Karpas-422 (cell line): ENCODE measurements at regions not wholly inside any gene's neighbourhood (a gene's known extent, or its start where the extent isn't known, plus 50 kb on each side); places are given as distances from the start of the nearest gene placed in this dataset.

ENCODE experiments used
- DNase-seq: peaks from one replicate; pipeline ENCODE4 v3.0.0-alpha.2; 2015
- H2AFZ ChIP-seq: fragments of 200-600 bp; sonication (generic); 2 replicates; pipeline ENCODE4 v1.6.1; 2014; ENCODE audit warnings: antibody characterized with exemption, low read length, mixed read lengths
- H3K27ac ChIP-seq: fragments of 200-600 bp; sonication (generic); 2 replicates; pipeline ENCODE4 v1.5.1; 2014; ENCODE audit warnings: mild to moderate bottlenecking, low read length, moderate library complexity
- H3K27me3 ChIP-seq: fragments of 200-600 bp; sonication (generic); 2 replicates; pipeline ENCODE4 v1.6.1; 2014; ENCODE audit warnings: low read length, mixed read lengths
- H3K36me3 ChIP-seq: fragments of 200-600 bp; sonication (generic); 2 replicates; pipeline ENCODE4 v1.6.1; 2014; ENCODE audit warnings: low read length, mixed read lengths; ENCODE audit not compliant: insufficient read depth
- H3K4me1 ChIP-seq: fragments of 200-600 bp; sonication (generic); 2 replicates; pipeline ENCODE4 v1.6.1; 2014; ENCODE audit warnings: mild to moderate bottlenecking, low read length, mixed read lengths
- H3K4me2 ChIP-seq: fragments of 200-600 bp; sonication (generic); 2 replicates; pipeline ENCODE4 v1.6.1; 2014; ENCODE audit warnings: low read length, low read depth, mild to moderate bottlenecking; ENCODE audit not compliant: poor library complexity, severe bottlenecking
- H3K4me3 ChIP-seq: fragments of 200-600 bp; sonication (generic); 2 replicates; pipeline ENCODE4 v1.5.1; 2014; ENCODE audit warnings: mild to moderate bottlenecking, antibody characterized with exemption, low read length, mixed read lengths
- H3K79me2 ChIP-seq: fragments of 200-600 bp; sonication (generic); 2 replicates; pipeline ENCODE4 v1.6.1; 2014; ENCODE audit warnings: mild to moderate bottlenecking, low read length, mixed read lengths
- H3K9ac ChIP-seq: fragments of 200-600 bp; sonication (generic); 2 replicates; pipeline ENCODE4 v1.6.0; 2014; ENCODE audit warnings: low read length
- H3K9me2 ChIP-seq: fragments of 200-600 bp; sonication (generic), shearing (Covaris generic); replicated peaks from 2 replicates; pipeline ENCODE4 v1.6.0; 2014; ENCODE audit warnings: mild to moderate bottlenecking, low read length, moderate library complexity; ENCODE audit not compliant: insufficient read depth
- H3K9me3 ChIP-seq: fragments of 300-700, 200-600 bp; sonication (generic); 2 replicates; pipeline ENCODE4 v1.6.1; 2014; ENCODE audit warnings: low read length, mixed read lengths
- H4K20me1 ChIP-seq: fragments of 200-600 bp; sonication (generic); 2 replicates; pipeline ENCODE4 v1.6.1; 2014; ENCODE audit warnings: mild to moderate bottlenecking, antibody characterized with exemption, low read length, low read depth; ENCODE audit not compliant: insufficient read depth

DNA sequence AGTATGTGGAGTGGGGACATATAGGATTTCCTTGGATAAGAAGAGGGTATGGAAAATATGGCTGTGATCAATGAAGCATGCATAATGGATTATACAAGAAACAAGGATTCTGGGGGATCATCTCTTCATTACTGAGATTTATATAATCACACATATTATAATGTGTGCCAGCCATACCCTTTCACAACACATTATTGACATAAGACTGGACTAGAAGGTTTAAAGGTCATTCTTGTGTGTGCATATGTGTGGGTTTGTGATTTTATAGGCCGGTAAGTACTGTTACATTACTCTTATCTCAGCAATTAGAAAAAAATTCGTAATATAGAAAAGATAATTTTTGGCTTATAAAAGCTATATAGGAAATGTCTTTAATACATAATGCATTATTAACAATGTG, 62.2 kb upstream of the DCC start:
- DNase-seq: no peak
- Histone ChIP-seq H3K9ac (no peak overlapping the region), H3K9me3 (peaks cover 10% of the 10 kb centered on the region; the same call in 1 of the 2 replicates), H2AFZ (no peak overlapping the region), H3K27ac (no peak overlapping the region), H3K27me3 (no peaks in the 10 kb centered on the region), H3K4me2 (no peak overlapping the region), H3K79me2 (no peaks in the 10 kb centered on the region), H3K4me1 (no peaks in the 10 kb centered on the region), H3K36me3 (no peaks in the 10 kb centered on the region), H3K9me2 (0 out of 2 replicates have a peak, but pooled peaks cover 5% of the 10 kb centered on the region), H3K4me3 (no peak overlapping the region), H4K20me1 (no peaks in the 10 kb centered on the region)

GRCh38 chr18:52278191-52278590, 61.8 kb upstream of the DCC start:
- Histone ChIP-seq H3K9me2 (0 out of 2 replicates have a peak, but pooled peaks cover 5% of the 10 kb centered on the region), H3K9me3 (peaks cover 10% of the 10 kb centered on the region; the same call in 1 of the 2 replicates), H3K4me1 (no peaks in the 10 kb centered on the region), H3K27me3 (no peaks in the 10 kb centered on the region), H2AFZ (no peak overlapping the region), H3K36me3 (no peaks in the 10 kb centered on the region), H3K79me2 (no peaks in the 10 kb centered on the region), H3K4me3 (no peak overlapping the region), H4K20me1 (no peaks in the 10 kb centered on the region), H3K9ac (no peak overlapping the region), H3K4me2 (no peak overlapping the region), H3K27ac (no peak overlapping the region)
- DNase-seq: no peak

GRCh38 chr18:52280702-52281101, 59.3 kb upstream of the DCC start:
- no peaks in the 10 kb centered on the region for H3K79me2 ChIP-seq
- H3K4me1 ChIP-seq: no peaks in the 10 kb centered on the region
- H3K9me3 ChIP-seq: peaks cover 10% of the 10 kb centered on the region; the same call in 1 of the 2 replicates
- no peak overlapping the region for H3K4me2 ChIP-seq
- no peak overlapping the region for H3K9ac ChIP-seq
- no peaks in the 10 kb centered on the region for H4K20me1 ChIP-seq
- H3K36me3 ChIP-seq: no peaks in the 10 kb centered on the region
- DNase-seq: no peak
- H3K27me3 ChIP-seq: no peaks in the 10 kb centered on the region
- no peak overlapping the region for H3K4me3 ChIP-seq
- no peak overlapping the region for H3K27ac ChIP-seq
- 0 out of 2 replicates have a peak, but pooled peaks cover 5% of the 10 kb centered on the region for H3K9me2 ChIP-seq
- no peak overlapping the region for H2AFZ ChIP-seq

DNA sequence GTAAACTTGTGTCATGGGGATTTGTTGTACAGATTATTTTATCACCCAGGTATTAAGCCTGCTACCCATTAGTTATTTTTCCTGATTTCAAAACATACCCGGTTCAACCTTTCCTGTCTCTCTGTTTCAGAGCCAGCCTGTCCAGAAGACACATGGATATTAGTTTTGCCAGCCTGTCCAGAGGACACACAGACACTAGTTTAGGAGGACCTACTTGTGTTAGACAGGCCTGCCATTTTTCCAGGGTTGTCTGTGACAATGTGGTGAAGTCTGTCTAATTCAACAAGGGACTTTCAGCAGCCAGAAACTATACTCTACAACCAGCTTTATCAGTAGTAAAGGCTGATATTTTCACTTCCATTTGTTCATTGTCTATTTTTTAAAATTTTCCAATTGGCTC, 56.1 kb upstream of the DCC start:
- no peaks in the 10 kb centered on the region for H3K9me2 ChIP-seq
- H3K4me1 ChIP-seq: no peaks in the 10 kb centered on the region
- H3K9me3 ChIP-seq: peaks cover 5% of the 10 kb centered on the region; the same call in 1 of the 2 replicates
- no peaks in the 10 kb centered on the region for H3K27me3 ChIP-seq
- H3K4me3 ChIP-seq: no peak overlapping the region
- DNase-seq: no peak
- no peaks in the 10 kb centered on the region for H4K20me1 ChIP-seq
- no peaks in the 10 kb centered on the region for H3K36me3 ChIP-seq
- H2AFZ ChIP-seq: no peak overlapping the region
- no peaks in the 10 kb centered on the region for H3K79me2 ChIP-seq
- H3K4me2 ChIP-seq: no peak overlapping the region
- no peak overlapping the region for H3K9ac ChIP-seq
- no peak overlapping the region for H3K27ac ChIP-seq

- Histone ChIP-seq H3K36me3 (no peaks in the 10 kb centered on the region), H3K9ac (no peak overlapping the region), H3K79me2 (no peaks in the 10 kb centered on the region), H3K4me1 (no peaks in the 10 kb centered on the region), H3K4me3 (no peak overlapping the region), H3K4me2 (no peak overlapping the region), H3K9me3 (0 out of 2 replicates have a peak, but pooled peaks cover 2% of the 10 kb centered on the region), H3K27me3 (no peaks in the 10 kb centered on the region), H3K27ac (no peak overlapping the region), H4K20me1 (no peaks in the 10 kb centered on the region), H3K9me2 (no peaks in the 10 kb centered on the region), H2AFZ (no peak overlapping the region)
- DNase-seq: no peak
Measured at GRCh38 chr18:52286675-52287074, 53.3 kb upstream of the DCC start.

DNA sequence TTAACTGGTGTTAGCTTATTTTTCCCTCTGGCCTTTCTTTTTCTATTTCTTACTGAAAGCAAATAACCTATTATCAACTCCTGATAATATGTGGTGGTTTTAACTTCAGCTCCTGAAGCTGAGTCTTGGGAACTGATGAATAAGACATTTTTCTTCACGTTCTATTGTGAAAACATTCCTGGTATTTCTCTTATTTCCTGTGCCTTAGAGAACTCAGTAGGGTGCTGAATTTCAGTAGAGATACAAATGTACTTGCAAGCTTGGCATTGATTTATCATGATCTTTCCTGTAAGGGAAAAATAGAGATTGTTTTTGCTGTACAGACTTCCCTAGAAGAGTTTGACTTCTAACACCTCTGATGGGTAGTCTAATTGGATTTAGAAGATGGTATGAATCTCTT, 52.8 kb upstream of the DCC start:
- no peaks in the 10 kb centered on the region for H3K9me2 ChIP-seq
- no peak overlapping the region for H3K4me3 ChIP-seq
- H3K9ac ChIP-seq: no peak overlapping the region
- H3K79me2 ChIP-seq: no peaks in the 10 kb centered on the region
- no peak overlapping the region for H3K4me2 ChIP-seq
- no peak overlapping the region for H3K27ac ChIP-seq
- no peak overlapping the region for H2AFZ ChIP-seq
- H3K36me3 ChIP-seq: no peaks in the 10 kb centered on the region
- H3K27me3 ChIP-seq: no peaks in the 10 kb centered on the region
- 0 out of 2 replicates have a peak, but pooled peaks cover 2% of the 10 kb centered on the region for H3K9me3 ChIP-seq
- H3K4me1 ChIP-seq: no peaks in the 10 kb centered on the region
- no peak for DNase-seq
- H4K20me1 ChIP-seq: no peaks in the 10 kb centered on the region

- peak; percentile 69 for DNase-seq
- Histone ChIP-seq H2AFZ (no peak overlapping the region), H3K9ac (no peak overlapping the region), H3K9me2 (no peaks in the 10 kb centered on the region), H3K4me2 (no peak overlapping the region), H3K4me1 (no peaks in the 10 kb centered on the region), H3K36me3 (no peaks in the 10 kb centered on the region), H3K27ac (no peak overlapping the region), H3K79me2 (no peaks in the 10 kb centered on the region), H3K4me3 (no peak overlapping the region), H3K27me3 (no peaks in the 10 kb centered on the region), H3K9me3 (no peaks in the 10 kb centered on the region), H4K20me1 (no peaks in the 10 kb centered on the region)
Measured at GRCh38 chr18:52288403-52289004, 51.5 kb upstream of the DCC start.

- Histone ChIP-seq H3K4me1 (no peaks in the 10 kb centered on the region), H3K4me3 (no peak overlapping the region), H3K9me3 (no peaks in the 10 kb centered on the region), H3K36me3 (no peaks in the 10 kb centered on the region), H3K9me2 (no peaks in the 10 kb centered on the region), H3K9ac (no peak overlapping the region), H3K27ac (no peak overlapping the region), H3K27me3 (no peaks in the 10 kb centered on the region), H3K4me2 (no peak overlapping the region), H2AFZ (no peak overlapping the region), H4K20me1 (no peaks in the 10 kb centered on the region), H3K79me2 (no peaks in the 10 kb centered on the region)
- no peak for DNase-seq
Measured at GRCh38 chr18:52289392-52289791, 50.6 kb upstream of the DCC start.
